ENCODE measurements at regions not wholly inside any gene's neighbourhood (a gene's known extent, or its start where the extent isn't known, plus 50 kb on each side); places are given as distances from the start of the nearest gene placed in this dataset.
A peak's percentile ranks its signal among the peaks of the same experiment; 100 is the strongest.

DNA sequence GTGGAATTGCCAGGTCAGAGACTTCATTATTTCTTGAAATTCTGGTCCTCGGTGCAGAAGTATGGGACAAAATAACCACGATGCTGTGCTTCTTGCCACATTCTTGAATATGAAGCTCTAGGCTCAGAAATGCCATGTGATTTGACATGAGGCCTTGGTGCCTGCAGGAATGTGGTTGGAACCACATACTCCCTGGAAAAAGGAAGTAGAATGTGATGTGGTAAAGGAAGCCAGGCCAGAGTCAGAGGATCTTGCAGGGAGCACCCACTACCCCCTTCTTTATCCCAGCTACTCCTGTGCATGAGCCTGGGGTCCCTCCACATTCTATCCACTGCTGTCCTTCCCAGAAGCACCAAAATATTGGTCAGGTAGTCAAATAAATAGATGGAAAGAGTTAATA, 80.9 kb downstream of the FOXD1 start:
- H3K27ac ChIP-seq: no peak overlapping the region
- TF ChIP-seq ZFX (IDR thresholded peaks at IDR 0.05; ENCODE audit: borderline replicate concordance): no peak
- TF ChIP-seq, protein P1, sequence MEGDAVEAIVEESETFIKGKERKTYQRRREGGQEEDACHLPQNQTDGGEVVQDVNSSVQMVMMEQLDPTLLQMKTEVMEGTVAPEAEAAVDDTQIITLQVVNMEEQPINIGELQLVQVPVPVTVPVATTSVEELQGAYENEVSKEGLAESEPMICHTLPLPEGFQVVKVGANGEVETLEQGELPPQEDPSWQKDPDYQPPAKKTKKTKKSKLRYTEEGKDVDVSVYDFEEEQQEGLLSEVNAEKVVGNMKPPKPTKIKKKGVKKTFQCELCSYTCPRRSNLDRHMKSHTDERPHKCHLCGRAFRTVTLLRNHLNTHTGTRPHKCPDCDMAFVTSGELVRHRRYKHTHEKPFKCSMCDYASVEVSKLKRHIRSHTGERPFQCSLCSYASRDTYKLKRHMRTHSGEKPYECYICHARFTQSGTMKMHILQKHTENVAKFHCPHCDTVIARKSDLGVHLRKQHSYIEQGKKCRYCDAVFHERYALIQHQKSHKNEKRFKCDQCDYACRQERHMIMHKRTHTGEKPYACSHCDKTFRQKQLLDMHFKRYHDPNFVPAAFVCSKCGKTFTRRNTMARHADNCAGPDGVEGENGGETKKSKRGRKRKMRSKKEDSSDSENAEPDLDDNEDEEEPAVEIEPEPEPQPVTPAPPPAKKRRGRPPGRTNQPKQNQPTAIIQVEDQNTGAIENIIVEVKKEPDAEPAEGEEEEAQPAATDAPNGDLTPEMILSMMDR (IDR thresholded peaks at IDR 0.05): no peak

DNA sequence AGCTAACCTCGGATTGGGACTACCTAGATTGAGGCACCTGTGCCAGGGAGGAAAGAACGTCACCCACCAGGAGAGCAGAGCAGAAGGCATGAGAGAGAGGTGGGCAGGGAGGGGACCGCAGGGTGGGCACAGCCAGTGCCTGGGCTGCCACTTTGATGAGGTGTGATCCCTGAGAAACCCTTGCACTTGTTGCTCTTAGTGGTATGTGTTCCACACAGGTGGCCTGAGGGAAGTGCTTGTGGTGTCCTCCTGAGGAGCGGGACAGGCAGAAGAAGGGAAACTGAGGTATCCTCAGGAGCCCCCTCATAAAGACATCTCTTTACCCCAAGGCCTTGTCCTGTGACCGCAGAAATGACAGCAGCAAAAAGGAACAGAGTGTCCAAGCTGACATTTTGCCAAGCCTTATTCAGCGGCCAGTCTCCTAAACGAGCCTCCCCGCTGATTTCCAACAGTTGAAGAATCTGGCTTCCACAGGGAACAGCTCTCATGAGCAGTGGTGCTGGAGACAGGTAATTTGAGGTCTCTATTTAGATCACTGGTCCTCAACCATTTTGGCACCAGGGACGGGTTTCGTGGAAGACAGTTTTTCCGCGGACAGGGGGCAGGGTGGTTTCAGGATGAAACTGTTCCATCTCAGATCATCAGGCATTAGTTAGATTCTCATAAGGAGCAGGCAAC, 82.4 kb downstream of the FOXD1 start:
- TF ChIP-seq, protein P1 (IDR thresholded peaks at IDR 0.05): no peak
- TF ChIP-seq ZFX (IDR thresholded peaks at IDR 0.05; ENCODE audit: borderline replicate concordance): no peak
- peak overlapping the region; percentile 72 for H3K27ac ChIP-seq

DNA sequence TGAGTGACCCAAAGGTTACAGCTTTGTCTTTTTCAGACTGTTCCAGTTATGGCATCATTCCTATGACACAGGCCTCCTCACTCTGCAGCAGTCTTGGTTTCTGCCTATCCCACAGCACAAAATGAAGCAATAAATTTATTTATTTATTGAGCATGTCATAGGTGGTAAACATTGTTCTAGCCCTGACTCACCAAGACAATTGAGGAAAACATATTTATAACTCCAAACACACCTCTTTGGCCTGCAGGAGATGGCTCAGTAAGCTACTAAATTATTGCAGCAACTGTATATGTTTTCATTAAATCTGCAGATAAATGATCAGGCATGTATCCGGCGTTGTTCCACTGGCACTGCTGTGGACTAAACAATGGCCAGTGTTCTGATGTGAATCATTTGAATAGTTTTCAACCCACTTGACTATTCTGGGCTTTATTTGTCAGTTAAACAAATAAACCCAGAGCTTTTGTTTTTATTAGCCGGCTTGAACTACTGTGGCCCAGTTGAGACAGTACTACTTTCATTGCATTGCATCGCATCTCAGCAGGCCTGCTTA, 83.2 kb downstream of the FOXD1 start:
- TF ChIP-seq ZFX (IDR thresholded peaks at IDR 0.05; ENCODE audit: borderline replicate concordance): no peak
- TF ChIP-seq, protein P1 (IDR thresholded peaks at IDR 0.05): no peak
- H3K27ac ChIP-seq: peak overlapping the region; percentile 72

GRCh38 chr5:73363911-73364730, 84.5 kb downstream of the FOXD1 start:
- no peak for TF ChIP-seq ZFX (IDR thresholded peaks at IDR 0.05; ENCODE audit: borderline replicate concordance)
- TF ChIP-seq, protein P1 (IDR thresholded peaks at IDR 0.05): no peak
- H3K27ac ChIP-seq: peak overlapping the region; percentile 72; the same call in 1 of the 2 replicates

DNA sequence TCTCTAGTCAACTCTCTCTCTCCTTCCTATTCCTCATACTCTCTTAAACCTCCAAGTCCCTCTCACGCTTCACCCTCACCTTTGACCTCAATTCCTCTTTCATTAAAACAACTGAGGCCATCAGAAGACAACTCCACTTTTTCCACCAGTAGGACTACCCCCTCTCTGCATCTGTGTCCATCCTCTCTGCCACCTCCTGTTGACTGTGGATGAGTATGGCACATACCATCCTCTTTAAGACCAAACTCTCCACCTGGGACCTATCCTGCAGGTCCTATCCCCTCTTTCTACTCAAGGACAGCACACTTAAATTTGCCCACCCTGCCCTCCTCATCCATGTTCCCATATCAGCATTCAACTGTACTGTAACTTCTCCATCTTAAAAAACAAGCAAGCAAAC, 89.2 kb downstream of the FOXD1 start:
- no peak overlapping the region for H3K27ac ChIP-seq
- TF ChIP-seq, protein P1 (IDR thresholded peaks at IDR 0.05): no peak
- no peak for TF ChIP-seq ZFX (IDR thresholded peaks at IDR 0.05; ENCODE audit: borderline replicate concordance)

DNA sequence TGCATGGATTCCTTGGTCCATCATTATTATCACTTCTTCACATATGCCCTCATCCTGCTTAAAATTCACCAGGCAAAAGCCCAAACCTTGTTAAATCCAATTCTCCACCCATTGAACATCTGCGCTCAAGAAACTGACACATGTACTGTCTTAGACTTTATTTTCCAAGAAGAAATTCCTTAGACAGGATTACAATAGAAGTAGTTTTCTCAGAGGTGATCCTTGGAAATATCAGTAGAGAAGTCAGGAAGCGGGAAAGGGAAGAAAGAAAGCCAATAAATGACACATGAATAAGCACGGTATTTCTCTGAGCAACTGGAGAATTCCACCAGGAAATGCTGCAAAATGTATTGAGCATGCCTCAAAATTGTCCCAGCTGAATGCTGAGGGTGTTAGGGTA, 90.2 kb downstream of the FOXD1 start:
- TF ChIP-seq, protein P1 (IDR thresholded peaks at IDR 0.05): no peak
- no peak for TF ChIP-seq ZFX (IDR thresholded peaks at IDR 0.05; ENCODE audit: borderline replicate concordance)
- H3K27ac ChIP-seq: no peak overlapping the region

DNA sequence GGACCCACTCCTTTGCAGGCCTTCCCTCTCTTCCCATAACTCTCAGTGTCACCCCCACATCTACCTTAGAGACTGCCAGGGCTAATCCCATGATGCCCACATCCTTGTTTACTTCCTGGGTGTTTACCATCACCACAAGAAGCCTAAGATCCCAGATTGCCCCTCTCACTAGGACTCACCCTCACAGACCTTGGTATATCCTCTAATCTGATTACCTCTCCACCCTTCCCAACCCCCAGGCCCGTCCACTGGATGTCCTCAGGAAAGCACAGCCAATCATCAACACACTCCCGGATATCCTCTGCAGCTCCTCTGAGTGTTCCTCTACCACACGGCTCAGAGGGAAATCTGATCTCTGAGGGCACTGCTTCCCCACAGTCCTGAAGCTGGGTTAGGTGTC, 91.0 kb downstream of the FOXD1 start:
- H3K27ac ChIP-seq: no peak overlapping the region
- TF ChIP-seq ZFX (IDR thresholded peaks at IDR 0.05; ENCODE audit: borderline replicate concordance): no peak
- TF ChIP-seq, protein P1 (IDR thresholded peaks at IDR 0.05): no peak

All from 22Rv1 (cell line).